Endothelial cell of umbilical vein (primary cell): ENCODE measurements at regions not wholly inside any gene's neighbourhood (a gene's known extent, or its start where the extent isn't known, plus 50 kb on each side); places are given as distances from the start of the nearest gene placed in this dataset.

Source experiments
- BruUV-seq: library from RNA; stranded (reverse); fragments of 400-500 nt; replicated peaks from 2 replicates; lab custom pipeline; 2021; lab: Mats Ljungman, UMichigan
- CTCF ChIA-PET: fragments of 300-600, 350-600 bp; sonication (Branson Sonifier 250); formaldehyde crosslinking; loops from one replicate; lab custom pipeline; 2021; ENCODE audit warnings: antibody characterized with exemption, inconsistent platforms; lab: Charles Lee
- POLR2A ChIA-PET: fragments of 300-600, 350-600 bp; sonication (Branson Sonifier 250); formaldehyde crosslinking; loops from one replicate; lab custom pipeline; 2021; ENCODE audit warnings: antibody characterized with exemption, inconsistent platforms; lab: Charles Lee
- DNase-seq: peaks from one replicate; pipeline ENCODE4 v3.0.0-alpha.2; 2011; ENCODE audit warnings: low read depth, low spot score
- FAIRE-seq: peaks from 2 replicates; lab custom pipeline; 2011; peaks lifted over from hg19 to GRCh38; lab: Jason Lieb, UNC
- H2AFZ ChIP-seq: 2 replicates; pipeline ENCODE4 v1.6.0; 2012; ENCODE audit warnings: low read depth, low read length, control low read depth, inconsistent platforms
- H3K27ac ChIP-seq: 2 replicates; pipeline ENCODE4 v1.5.1; 2011; ENCODE audit warnings: low read depth, mild to moderate bottlenecking, control low read depth, low read length, moderate library complexity; ENCODE audit not compliant: insufficient read depth
- H3K27me3 ChIP-seq, 2 experiments: 2 replicates each; pipeline versions ENCODE4 v1.6.0 to v1.6.1; 2011; ENCODE audit warnings: low read length in 2 of 2, mixed read lengths in 1 of 2; ENCODE audit not compliant: control insufficient read depth in 2 of 2, insufficient read depth in 2 of 2
- H3K36me3 ChIP-seq, 2 experiments: 2 replicates in 1 of 2; 3 replicates in 1 of 2; pipeline ENCODE4 v1.5.1; 2011; ENCODE audit warnings: low read length in 2 of 2, mild to moderate bottlenecking in 1 of 2, moderate library complexity in 1 of 2; ENCODE audit not compliant: control insufficient read depth in 2 of 2, insufficient read depth in 2 of 2; ENCODE audit errors: extremely low read depth in 1 of 2
- H3K4me1 ChIP-seq: 3 replicates; pipeline ENCODE4 v1.5.1; 2011; ENCODE audit warnings: mild to moderate bottlenecking, low read length; ENCODE audit not compliant: control insufficient read depth, insufficient read depth; ENCODE audit errors: extremely low read depth
- H3K4me2 ChIP-seq: 2 replicates; pipeline ENCODE4 v1.6.1; 2011; ENCODE audit warnings: low read length, control low read depth, mixed read lengths; ENCODE audit not compliant: insufficient read depth
- H3K4me3 ChIP-seq, 3 experiments: fragments of 200-600 bp in 1 of 3; sonication (generic), shearing (Covaris generic) in 1 of 3; replicated peaks in 1 of 3; 2 replicates each; pipeline ENCODE4 v1.5.1; 2011 to 2016; ENCODE audit warnings: control low read depth in 3 of 3, low read length in 3 of 3, mild to moderate bottlenecking in 2 of 3, inconsistent platforms in 1 of 3, low read depth in 1 of 3, moderate library complexity in 1 of 3; ENCODE audit not compliant: insufficient read depth in 1 of 3
- H3K79me2 ChIP-seq: 2 replicates; pipeline ENCODE4 v1.6.0; 2012; ENCODE audit warnings: low read length, inconsistent platforms; ENCODE audit not compliant: control insufficient read depth, insufficient read depth
- H3K9ac ChIP-seq: replicated peaks from 2 replicates; pipeline ENCODE3; 2011; ENCODE audit warnings: low read length, control low read depth; ENCODE audit not compliant: insufficient read depth; ENCODE audit errors: extremely low read depth
- H3K9me1 ChIP-seq: replicated peaks from 3 replicates; pipeline ENCODE4 v1.6.0; 2011; ENCODE audit warnings: mild to moderate bottlenecking, low read length; ENCODE audit not compliant: control insufficient read depth, insufficient read depth; ENCODE audit errors: extremely low read depth
- H3K9me3 ChIP-seq: replicated peaks from 2 replicates; pipeline ENCODE4 v1.5.1; 2012; ENCODE audit warnings: low read length, inconsistent platforms; ENCODE audit not compliant: control insufficient read depth, insufficient read depth
- H4K20me1 ChIP-seq: replicated peaks from 2 replicates; pipeline ENCODE3; 2011; ENCODE audit warnings: mild to moderate bottlenecking, low read length; ENCODE audit not compliant: control insufficient read depth, insufficient read depth; ENCODE audit errors: extremely low read depth
- CTCF ChIP-seq, 2 donors: IDR thresholded peaks; 1 replicate in 1 of 2; 2 replicates in 1 of 2; pipeline ENCODE4 v1.5.1; 2011; ENCODE audit warnings: low read length in 2 of 2, mild to moderate bottlenecking in 2 of 2, moderate library complexity in 2 of 2, control low read depth in 1 of 2, inconsistent platforms in 1 of 2, low read depth in 1 of 2; ENCODE audit not compliant: insufficient read depth in 1 of 2; ENCODE audit errors: extremely low read depth in 1 of 2
- EZH2 ChIP-seq: IDR thresholded peaks from 2 replicates; pipeline ENCODE4 v1.6.1; 2012; ENCODE audit warnings: borderline replicate concordance, low read depth, mild to moderate bottlenecking, moderate library complexity, low read length, inconsistent platforms; ENCODE audit not compliant: severe bottlenecking
- FOS ChIP-seq: IDR thresholded peaks from 2 replicates; pipeline ENCODE4 v1.6.1; 2011; ENCODE audit warnings: mild to moderate bottlenecking, low read length, moderate library complexity, borderline replicate concordance; ENCODE audit not compliant: insufficient read depth
- GATA2 ChIP-seq: IDR thresholded peaks from 2 replicates; pipeline ENCODE4 v1.7.0; 2011; ENCODE audit warnings: low read depth, mild to moderate bottlenecking, moderate library complexity, mixed read lengths, low read length; ENCODE audit not compliant: insufficient read length, insufficient read depth
- JUN ChIP-seq: IDR thresholded peaks from 2 replicates; pipeline ENCODE4 v1.6.1; 2011; ENCODE audit warnings: borderline replicate concordance, low read depth; ENCODE audit not compliant: insufficient read length, insufficient read depth
- MAX ChIP-seq: IDR thresholded peaks from 2 replicates; pipeline ENCODE4 v1.6.1; 2011; ENCODE audit not compliant: insufficient read depth, insufficient read length
- MYC ChIP-seq: IDR thresholded peaks from one replicate; pipeline ENCODE4 v1.6.1; 2011; ENCODE audit warnings: mild to moderate bottlenecking, low read depth, low read length
- POLR2A ChIP-seq: IDR thresholded peaks from 2 replicates; pipeline ENCODE4 v1.6.1; 2012; ENCODE audit warnings: low read depth, mild to moderate bottlenecking, control low read depth, low read length
- POLR2AphosphoS5 ChIP-seq: IDR thresholded peaks from 2 replicates; pipeline ENCODE4 v1.6.1; 2012; ENCODE audit warnings: low read depth, mild to moderate bottlenecking, control low read depth, low read length, moderate library complexity; ENCODE audit not compliant: insufficient read depth
- dilution Hi-C: fragments of 300-500 bp; cut with MboI; formaldehyde crosslinking; loops from one replicate; pipeline ENCODE4 v1.15.0; 2019; ENCODE audit warnings: low sequenced_read_pairs; ENCODE audit not compliant: extremely low pct_ligation_motif_present
- intact Hi-C: fragments of 100-400 bp; cut with micrococcal nuclease; formaldehyde crosslinking; loops from one replicate; pipeline ENCODE4 v1.10.0; 2022

DNA sequence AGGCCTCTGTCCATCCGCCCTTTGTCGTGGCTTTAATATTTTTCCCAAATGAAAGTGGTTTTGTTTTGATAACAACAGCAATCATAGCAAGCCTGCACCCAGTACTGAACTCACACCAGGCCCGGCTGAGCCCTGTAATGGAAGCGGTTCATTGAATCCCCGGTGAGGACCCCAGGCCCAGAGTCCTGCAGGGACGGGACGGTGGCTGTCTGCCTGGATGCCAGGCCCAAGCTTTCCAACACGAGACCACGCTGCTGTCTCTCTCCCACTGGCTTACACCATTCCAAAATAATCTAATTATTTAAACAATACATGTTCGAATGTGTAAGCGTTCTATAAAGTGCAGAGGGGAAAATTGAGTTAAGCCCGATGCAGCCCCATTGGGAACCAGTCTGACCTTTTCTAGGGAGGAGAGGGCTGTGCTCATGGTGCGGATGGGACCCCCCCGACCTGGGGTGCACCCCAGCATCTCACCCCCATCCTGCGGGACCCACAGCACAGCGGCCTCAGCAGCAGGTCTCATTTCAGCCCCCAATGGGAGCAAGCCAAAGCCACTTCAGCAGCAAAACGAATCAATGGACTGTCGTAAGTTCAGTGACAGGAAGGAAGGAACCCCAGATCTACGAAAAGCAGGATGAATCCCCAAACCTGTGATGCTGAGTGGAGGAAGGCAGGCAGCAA lies 1046.9 kb downstream of the BRD1 start:
- Histone ChIP-seq H3K36me3 (no peaks in the 10 kb centered on the region), H3K79me2 (no peaks in the 10 kb centered on the region), H4K20me1 (no peaks in the 10 kb centered on the region), H3K4me2 (no peak overlapping the region), H3K9me3 (peaks cover 9% of the 10 kb centered on the region), H2AFZ (no peak overlapping the region), H3K9me1 (no peaks in the 10 kb centered on the region), H3K27ac (no peak overlapping the region), H3K4me3 (no peak overlapping the region), H3K9ac (no peak overlapping the region), H3K27me3 (no peaks in the 10 kb centered on the region), H3K4me1 (no peaks in the 10 kb centered on the region)
- FAIRE-seq (no peak), DNase-seq (no peak)
- ChIA-PET POLR2A (no interaction called here), CTCF (no interaction called here)
- TF ChIP-seq POLR2AphosphoS5 (no peak), POLR2A (no peak), MAX (no peak), JUN (no peak), GATA2 (no peak), CTCF (IDR thresholded peaks at IDR 0.05; ENCODE audit: extremely low read depth in 1 of 2, insufficient read depth in 1 of 2, low read depth in 1 of 2, low read length in 2 of 2) (no peak), EZH2 (no peak), FOS (no peak), MYC (no peak)
- no TSS peak for BruUV-seq
- intact Hi-C loops = no loop called here
- dilution Hi-C loops = no loop called here
